ENCODE measurements at regions not wholly inside any gene's neighbourhood (a gene's known extent, or its start where the extent isn't known, plus 50 kb on each side); places are given as distances from the start of the nearest gene placed in this dataset.
"Not testable (repeated sequence)": the region's sequence is repeated elsewhere in the genome, so short reads cannot be mapped to it uniquely, and the experiment has no call there.

DNA sequence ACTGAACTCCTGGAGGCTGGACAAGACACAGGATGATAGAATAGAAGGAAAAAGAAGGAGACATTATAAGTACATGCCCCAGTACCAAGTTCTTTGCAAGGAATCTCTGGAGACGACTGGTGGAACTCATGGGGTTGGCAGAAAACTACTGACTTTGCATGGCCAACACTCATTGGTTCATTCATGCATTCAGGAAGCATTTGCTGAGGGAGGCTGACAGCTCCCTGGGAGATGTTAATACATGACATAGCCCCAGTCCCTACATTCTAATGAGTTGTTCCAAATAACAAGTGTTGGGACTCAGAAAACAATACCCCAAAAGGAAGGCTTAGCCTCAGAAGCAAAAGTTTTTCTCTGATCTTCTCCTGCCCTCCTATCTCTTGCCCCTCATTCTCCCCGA, 172.8 kb upstream of the IRF2BP2 start:
- no peak for DNase-seq (ENCODE audit: low spot score)

DNA sequence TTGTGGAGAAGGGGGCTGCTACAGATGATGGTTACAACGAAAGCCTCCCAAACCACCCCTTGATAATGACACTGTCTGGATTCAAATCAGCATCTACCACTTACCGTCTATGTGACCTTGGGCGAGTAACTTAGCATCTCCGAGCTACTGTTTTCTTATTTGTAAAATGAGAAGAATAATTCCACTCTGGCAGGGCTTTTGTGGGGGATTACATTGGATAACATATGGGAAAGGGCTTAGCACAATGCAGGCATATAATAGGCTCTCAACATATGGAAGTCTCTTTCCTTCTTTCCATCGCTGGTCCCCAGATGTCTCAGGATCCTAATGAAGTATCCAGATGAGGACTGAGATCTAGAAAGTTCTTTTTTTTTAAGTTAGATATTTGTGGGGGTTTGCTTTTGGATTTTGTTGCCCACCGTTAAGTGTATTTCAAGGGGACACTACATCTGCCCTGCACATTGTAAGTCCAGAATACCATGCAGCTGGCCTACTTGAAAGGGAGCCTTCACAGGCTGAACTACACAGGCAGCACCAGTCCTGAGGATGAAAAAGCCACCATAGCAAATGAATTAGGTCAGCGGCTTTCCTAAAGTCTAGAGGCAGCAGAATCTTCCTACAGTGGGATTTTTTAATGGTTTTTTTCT, 172.2 kb upstream of the IRF2BP2 start:
- TF ChIP-seq, protein P1, sequence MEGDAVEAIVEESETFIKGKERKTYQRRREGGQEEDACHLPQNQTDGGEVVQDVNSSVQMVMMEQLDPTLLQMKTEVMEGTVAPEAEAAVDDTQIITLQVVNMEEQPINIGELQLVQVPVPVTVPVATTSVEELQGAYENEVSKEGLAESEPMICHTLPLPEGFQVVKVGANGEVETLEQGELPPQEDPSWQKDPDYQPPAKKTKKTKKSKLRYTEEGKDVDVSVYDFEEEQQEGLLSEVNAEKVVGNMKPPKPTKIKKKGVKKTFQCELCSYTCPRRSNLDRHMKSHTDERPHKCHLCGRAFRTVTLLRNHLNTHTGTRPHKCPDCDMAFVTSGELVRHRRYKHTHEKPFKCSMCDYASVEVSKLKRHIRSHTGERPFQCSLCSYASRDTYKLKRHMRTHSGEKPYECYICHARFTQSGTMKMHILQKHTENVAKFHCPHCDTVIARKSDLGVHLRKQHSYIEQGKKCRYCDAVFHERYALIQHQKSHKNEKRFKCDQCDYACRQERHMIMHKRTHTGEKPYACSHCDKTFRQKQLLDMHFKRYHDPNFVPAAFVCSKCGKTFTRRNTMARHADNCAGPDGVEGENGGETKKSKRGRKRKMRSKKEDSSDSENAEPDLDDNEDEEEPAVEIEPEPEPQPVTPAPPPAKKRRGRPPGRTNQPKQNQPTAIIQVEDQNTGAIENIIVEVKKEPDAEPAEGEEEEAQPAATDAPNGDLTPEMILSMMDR (IDR thresholded peaks at IDR 0.05): no peak
- ATAC-seq (ENCODE audit: low FRiP score) (no peak), DNase-seq (ENCODE audit: low spot score) (no peak)

More for the DNA sequence above, 172.8 kb upstream of the IRF2BP2 start:
- no peak for ATAC-seq (ENCODE audit: low FRiP score)
- TF ChIP-seq, protein P1 (IDR thresholded peaks at IDR 0.05): no peak

- DNase-seq (ENCODE audit: low spot score): no peak
- ATAC-seq (ENCODE audit: low FRiP score): no peak
- TF ChIP-seq, protein P1 (IDR thresholded peaks at IDR 0.05): peak in 1 of 3 donors; percentile 15
Observed at GRCh38 chr1:234781241-234782065, 171.5 kb upstream of the IRF2BP2 start.

DNA sequence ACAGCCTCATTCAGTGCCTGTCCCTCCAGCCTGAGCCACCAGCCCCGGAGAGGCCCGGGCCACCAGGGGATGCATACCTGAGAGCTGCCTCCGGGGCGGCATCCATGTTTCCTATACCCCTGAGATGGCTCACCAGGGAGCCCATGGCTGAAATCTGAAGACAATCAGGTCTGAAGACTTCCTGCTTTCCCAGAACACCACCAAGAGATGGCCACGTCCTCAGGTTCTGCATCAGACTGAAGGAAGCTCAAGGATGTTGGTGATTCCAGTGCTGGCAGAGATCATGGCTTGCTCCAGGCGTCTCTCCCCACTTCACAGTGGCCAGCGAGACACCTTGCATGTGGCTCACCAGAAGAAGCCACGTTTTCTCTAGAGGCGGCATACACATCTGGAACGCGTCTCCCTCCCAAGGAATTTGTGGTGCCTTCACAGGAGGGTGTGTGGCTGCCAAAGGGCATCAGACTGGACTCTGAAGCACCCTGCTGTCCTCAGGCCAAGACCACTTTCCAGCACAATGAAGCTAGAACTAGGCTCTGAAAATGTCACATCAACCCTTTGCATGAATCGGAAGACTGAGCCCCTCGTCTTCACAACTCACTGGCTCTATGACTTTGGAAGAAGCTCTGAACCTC, 170.7 kb upstream of the IRF2BP2 start:
- DNase-seq (ENCODE audit: low spot score) (no peak), ATAC-seq (ENCODE audit: low FRiP score) (no peak)
- TF ChIP-seq, protein P1 (IDR thresholded peaks at IDR 0.05): no peak

DNA sequence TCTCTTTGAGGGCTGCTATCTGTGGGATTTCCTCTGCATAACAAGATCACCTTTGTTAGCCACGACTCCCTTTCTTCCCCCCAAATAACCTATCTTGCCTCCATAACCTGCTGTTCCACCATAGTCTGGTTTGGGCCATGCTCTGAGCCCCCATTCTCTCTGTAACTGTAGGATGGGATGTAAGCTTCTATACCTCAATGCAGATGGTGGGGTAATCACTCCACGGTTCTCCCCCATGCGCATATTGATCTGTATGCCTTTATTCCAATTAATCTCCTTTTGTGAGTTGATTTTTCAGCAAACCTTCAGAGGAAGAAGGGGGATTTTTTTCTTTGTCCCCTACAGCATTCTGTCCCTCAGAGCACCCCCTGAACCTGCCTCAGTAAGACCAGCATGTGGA, 170.1 kb upstream of the IRF2BP2 start:
- ATAC-seq (ENCODE audit: low FRiP score) (no peak), DNase-seq (ENCODE audit: low spot score) (no peak)
- TF ChIP-seq, protein P1 (IDR thresholded peaks at IDR 0.05): no peak

DNA sequence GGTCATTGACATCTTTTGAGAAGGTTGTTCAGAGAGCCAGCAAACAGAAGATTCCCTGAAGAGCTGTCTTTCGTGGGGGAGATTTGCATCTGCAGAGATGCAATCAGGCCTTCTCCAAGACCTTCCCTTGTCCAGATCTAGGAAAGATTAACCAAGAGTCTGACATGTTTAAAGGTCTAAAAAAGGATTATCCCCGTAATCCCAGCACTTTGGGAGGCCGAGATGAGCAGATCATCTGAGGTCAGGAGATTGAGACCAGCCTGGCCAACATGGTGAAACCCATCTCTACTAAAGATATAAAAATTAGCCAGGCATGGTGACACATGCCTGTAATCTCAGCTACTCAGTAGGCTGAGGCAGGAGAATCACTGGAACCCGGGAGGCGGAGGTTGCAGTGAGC, 169.6 kb upstream of the IRF2BP2 start:
- DNase-seq (ENCODE audit: low spot score); ATAC-seq (ENCODE audit: low FRiP score): not testable (repeated sequence)

- TF ChIP-seq, protein P1 (IDR thresholded peaks at IDR 0.05): no peak
- ATAC-seq (ENCODE audit: low FRiP score): no peak
- DNase-seq (ENCODE audit: low spot score): no peak
Observed at GRCh38 chr1:234779160-234779538, 169.2 kb upstream of the IRF2BP2 start.
